SK-N-MC (cell line): ENCODE measurements at regions not wholly inside any gene's neighbourhood (a gene's known extent, or its start where the extent isn't known, plus 50 kb on each side); places are given as distances from the start of the nearest gene placed in this dataset.

Source experiments
- DNase-seq: peaks from one replicate; pipeline ENCODE4 v3.0.0-alpha.2; 2011; ENCODE audit warnings: low read depth, low spot score
- H3K27ac ChIP-seq: fragments of 200-600 bp; sonication (generic); 2 replicates; pipeline ENCODE4 v1.5.1; 2016; ENCODE audit warnings: mixed run types
- H3K36me3 ChIP-seq: fragments of 200-600 bp; sonication (generic); 2 replicates; pipeline ENCODE4 v1.6.1; 2017; ENCODE audit warnings: antibody characterized with exemption, low read length, mixed read lengths; ENCODE audit not compliant: insufficient read depth
- H3K4me3 ChIP-seq: fragments of 200-600 bp; sonication (generic); 2 replicates; pipeline ENCODE4 v1.5.1; 2016
- H3K9ac ChIP-seq: fragments of 200-600 bp; sonication (generic); 2 replicates; pipeline ENCODE4 v1.8.0; 2017; ENCODE audit warnings: mixed run types, mixed read lengths; ENCODE audit not compliant: insufficient read length
- H3K9me3 ChIP-seq: fragments of 200-600 bp; sonication (generic); 2 replicates; pipeline ENCODE4 v1.6.1; 2017; ENCODE audit warnings: low read depth, mild to moderate bottlenecking, antibody characterized with exemption, low read length, moderate library complexity, mixed read lengths
- EZH2 ChIP-seq: fragments of 200-600 bp; sonication (generic); IDR thresholded peaks from one replicate; pipeline ENCODE4 v1.6.1; 2017; ENCODE audit warnings: antibody characterized with exemption
- FOXP2 ChIP-seq: optimal IDR thresholded peaks from 2 replicates; pipeline ENCODE3; 2011; ENCODE audit warnings: mild to moderate bottlenecking, moderate library complexity; ENCODE audit not compliant: insufficient read depth; ENCODE audit errors: extremely low read length, control extremely low read depth
- POLR2AphosphoS5 ChIP-seq: IDR thresholded peaks from 2 replicates; pipeline ENCODE4 v1.6.1; 2012; ENCODE audit warnings: mild to moderate bottlenecking, low read depth, low read length, borderline replicate concordance

DNA sequence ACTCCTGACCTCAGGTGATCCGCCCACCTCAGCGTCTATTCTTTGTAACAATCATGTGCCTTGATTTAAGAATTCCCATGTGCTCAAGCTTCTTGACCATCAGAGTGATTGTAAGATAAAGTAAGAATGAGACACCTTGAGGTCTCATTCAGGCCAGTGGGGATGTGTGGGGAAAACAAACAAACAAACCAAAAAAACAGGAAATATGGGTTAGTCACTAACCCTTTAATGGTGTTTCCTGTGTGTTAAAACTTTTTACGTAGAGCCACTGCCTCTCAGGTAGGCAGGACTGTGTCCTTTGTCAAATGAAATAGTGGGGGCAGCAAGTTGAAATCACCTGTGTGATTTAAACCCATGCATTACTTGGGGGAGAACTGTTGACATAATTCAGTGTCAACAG, 91.5 kb upstream of the DHRSX start:
- Histone ChIP-seq H3K9me3 (no peaks in the 10 kb centered on the region), H3K9ac (no peak overlapping the region), H3K4me3 (no peak overlapping the region), H3K36me3 (no peaks in the 10 kb centered on the region), H3K27ac (no peak overlapping the region)
- no peak for TF ChIP-seq FOXP2
- no peak for TF ChIP-seq POLR2AphosphoS5
- TF ChIP-seq EZH2: no peak
- no peak for DNase-seq

DNA sequence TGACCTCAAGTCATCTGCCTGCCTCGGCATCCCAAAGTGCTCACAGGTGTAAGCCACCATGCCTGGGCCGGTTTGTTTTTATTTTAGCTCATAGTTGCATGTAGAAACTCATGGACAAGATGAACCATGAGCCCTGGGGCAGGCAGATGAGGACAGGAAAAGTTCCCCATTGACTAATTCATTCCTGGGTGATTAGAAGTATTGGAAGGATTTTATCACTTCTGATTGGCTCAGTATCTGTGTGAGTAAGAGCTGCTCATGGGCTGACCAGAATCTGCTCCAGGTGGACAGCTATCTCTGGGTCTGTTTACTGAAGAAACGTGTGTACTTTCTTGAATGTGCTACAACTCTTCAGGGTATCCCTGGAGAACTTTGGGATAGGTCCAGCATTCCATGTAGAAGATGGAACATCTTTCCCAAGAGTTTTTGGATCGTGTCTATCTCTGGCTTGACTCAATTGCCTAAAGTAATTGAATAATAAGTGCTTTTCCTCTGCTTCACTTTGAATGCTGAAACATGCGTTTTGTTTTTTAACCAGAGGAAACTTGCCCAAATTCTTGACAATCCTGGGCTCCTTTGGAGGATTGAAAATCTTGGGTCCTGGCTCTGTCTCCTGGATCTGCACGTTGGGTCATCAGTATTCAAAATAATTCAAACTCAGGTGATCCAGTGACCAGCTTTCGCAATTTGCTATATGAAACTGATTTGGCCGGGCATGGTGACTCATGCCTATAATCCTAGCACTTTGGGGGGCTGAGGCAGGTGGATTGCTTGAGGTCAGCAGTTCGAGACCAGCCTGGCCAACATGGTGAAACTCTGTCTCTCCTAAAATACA, 88.6 kb upstream of the DHRSX start:
- no peak overlapping the region for H3K4me3 ChIP-seq
- no peak for TF ChIP-seq POLR2AphosphoS5
- no peak for TF ChIP-seq EZH2
- TF ChIP-seq FOXP2: no peak
- no peak overlapping the region for H3K9ac ChIP-seq
- H3K27ac ChIP-seq: no peak overlapping the region
- no peaks in the 10 kb centered on the region for H3K36me3 ChIP-seq
- DNase-seq: no peak
- no peaks in the 10 kb centered on the region for H3K9me3 ChIP-seq

DNA sequence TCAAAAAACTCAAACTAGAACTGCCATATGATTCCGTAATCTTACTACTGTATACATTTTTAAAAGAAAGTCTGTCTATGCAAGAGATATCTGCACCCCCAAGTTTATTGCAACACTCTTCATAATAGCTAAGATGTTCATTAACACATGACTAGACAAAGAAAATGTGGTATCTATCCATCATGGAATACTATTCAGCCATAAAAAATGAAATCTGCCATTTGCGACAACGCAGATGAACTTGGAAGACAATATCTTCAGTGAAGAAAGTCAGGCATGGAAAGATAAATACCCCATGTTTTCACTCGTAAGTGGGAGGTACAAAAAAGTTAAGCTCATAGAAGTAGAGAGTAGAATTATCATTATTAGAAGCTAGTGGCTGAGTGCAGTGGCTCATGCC, 87.3 kb upstream of the DHRSX start:
- Histone ChIP-seq H3K9me3 (no peaks in the 10 kb centered on the region), H3K27ac (no peak overlapping the region), H3K4me3 (no peak overlapping the region), H3K9ac (no peak overlapping the region), H3K36me3 (no peaks in the 10 kb centered on the region)
- TF ChIP-seq FOXP2 (no peak), EZH2 (no peak), POLR2AphosphoS5 (no peak)
- DNase-seq: no peak

DNA sequence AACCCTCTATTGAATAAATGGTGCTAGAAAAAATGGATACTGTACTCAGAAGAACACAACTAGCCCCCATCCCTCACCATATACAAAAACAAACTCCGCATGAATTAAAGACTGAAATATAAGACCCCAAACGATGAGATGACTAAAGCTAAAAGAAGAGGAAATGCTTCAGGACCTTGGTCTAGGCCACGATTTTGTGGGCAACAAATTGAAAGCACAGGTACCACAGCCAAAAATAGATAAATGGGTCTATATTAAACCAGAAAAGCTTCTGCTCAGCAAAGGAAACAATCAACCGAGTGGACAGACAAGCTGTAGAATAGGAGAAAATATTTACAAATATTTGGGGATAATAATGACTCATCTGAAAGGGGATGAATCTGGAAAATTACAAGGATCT, 86.4 kb upstream of the DHRSX start:
- no peaks in the 10 kb centered on the region for H3K36me3 ChIP-seq
- no peak for DNase-seq
- no peak overlapping the region for H3K27ac ChIP-seq
- H3K9ac ChIP-seq: no peak overlapping the region
- no peaks in the 10 kb centered on the region for H3K9me3 ChIP-seq
- H3K4me3 ChIP-seq: no peak overlapping the region
- no peak for TF ChIP-seq EZH2
- TF ChIP-seq FOXP2: no peak
- no peak for TF ChIP-seq POLR2AphosphoS5

DNA sequence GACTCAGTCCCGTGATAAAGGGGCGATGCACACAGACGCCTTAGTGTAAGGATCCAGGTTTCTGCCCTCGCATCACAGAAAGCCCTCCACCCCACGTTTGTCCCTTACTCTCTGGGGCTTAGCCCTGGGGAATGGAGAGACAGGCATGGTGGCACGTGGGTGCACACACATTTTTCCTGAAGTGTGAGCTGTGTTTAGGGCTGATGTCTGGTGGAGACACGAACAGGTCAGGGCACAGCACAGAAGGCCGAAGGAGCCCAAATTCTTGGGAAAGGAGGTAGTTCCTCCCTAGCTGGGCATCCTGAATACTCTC, 84.3 kb upstream of the DHRSX start:
- no peak for TF ChIP-seq POLR2AphosphoS5
- no peak for TF ChIP-seq FOXP2
- no peak for TF ChIP-seq EZH2
- no peaks in the 10 kb centered on the region for H3K36me3 ChIP-seq
- H3K27ac ChIP-seq: no peak overlapping the region
- H3K4me3 ChIP-seq: no peak overlapping the region
- DNase-seq: no peak
- no peak overlapping the region for H3K9ac ChIP-seq
- H3K9me3 ChIP-seq: no peaks in the 10 kb centered on the region

DNA sequence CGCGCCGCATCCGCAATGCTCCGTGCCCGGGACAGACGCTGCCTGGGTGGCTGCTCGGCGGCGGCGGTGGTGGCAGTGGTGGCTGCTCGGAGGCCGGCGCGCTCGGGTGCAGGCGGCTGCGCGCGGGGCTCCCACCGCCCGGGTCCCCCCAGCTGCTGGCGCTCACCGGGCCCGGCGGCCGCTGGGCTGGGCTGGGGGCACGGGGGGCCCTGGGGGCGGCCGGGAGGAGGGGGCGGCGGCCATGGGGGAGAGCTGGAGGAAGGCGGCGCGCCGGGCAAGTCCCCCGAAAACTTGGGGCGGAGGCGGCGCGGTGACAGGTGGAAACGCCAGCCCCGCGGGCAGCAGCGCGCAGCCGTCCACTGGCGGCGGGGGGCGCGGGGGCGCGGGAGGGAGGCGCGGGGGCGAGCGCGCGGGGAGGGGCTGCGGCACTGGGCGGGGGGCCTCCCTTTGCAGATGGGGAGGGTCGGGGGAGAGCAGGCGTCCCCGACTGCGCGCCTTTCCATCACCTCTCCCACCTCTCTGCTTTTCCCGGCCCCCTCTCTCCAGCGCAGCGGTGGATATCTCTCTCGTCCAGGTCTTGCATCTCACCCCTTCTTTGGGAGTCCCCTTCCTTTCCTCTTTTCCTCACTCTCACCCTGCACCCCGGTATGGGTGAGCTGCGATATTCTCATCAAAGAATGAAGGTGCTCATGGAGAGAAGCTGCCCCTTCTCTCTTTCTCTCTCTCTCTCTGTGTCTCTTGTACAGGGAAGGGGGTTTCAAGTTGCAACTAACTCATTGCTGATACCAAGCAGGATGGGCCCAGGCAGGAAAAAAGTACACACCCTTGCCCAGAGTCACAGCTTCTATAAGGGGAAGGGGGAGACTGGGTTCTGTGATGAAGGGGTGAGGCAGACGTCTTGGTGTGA, 83.7 kb upstream of the DHRSX start:
- Histone ChIP-seq H3K27ac (no peak overlapping the region), H3K4me3 (no peak overlapping the region), H3K9ac (no peak overlapping the region), H3K9me3 (no peaks in the 10 kb centered on the region), H3K36me3 (no peaks in the 10 kb centered on the region)
- TF ChIP-seq EZH2: no peak
- no peak for TF ChIP-seq POLR2AphosphoS5
- TF ChIP-seq FOXP2: no peak
- no peak for DNase-seq

DNA sequence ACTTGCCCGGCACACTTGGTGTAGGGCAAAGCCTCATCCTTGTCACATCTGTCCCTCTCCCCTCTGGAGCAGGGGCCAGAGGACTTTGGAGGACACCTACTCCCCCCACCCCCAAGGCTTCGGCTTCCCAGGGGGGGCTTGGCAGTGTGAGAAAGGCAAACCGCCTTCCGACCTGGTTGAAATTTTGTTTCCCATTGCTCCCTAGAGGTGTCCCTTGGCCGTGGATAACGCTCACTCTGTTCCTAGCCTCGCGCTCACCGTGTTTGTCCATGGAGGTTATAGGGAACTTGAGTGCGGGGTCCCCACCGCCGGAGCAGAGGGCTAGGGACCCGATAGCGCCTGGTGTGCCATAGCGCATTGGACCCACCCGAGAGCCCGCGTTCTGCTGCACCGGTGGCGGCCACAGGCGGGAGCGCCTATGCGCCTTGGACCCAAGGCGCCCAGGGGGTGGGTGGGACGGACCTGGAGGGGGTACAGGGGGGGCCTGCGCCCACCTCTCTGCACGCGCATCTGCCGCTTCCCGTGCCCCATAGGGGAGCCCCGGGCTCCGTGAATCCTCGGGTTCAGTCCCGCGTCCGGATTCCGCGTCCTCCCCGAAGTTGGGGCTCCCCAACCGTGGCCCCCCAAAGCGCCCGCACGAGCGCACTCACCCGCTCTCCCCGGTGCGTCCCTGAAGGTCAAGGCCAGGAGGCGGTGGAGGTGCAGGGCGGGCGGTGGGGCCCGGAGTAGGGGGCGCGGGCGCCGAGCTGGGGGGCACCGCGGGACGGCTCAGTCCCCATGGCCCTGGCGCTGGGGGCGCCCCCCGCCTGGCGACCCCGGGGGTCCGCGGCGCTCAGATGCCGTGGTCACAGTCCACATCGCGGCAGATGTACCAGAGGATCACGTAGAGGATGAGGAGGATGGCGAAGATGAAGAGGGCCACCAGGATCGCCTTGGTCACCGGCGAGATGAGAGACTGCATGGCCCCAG, 82.7 kb upstream of the DHRSX start:
- no peak overlapping the region for H3K4me3 ChIP-seq
- no peak overlapping the region for H3K27ac ChIP-seq
- H3K9ac ChIP-seq: no peak overlapping the region
- DNase-seq: no peak
- H3K36me3 ChIP-seq: no peaks in the 10 kb centered on the region
- H3K9me3 ChIP-seq: no peaks in the 10 kb centered on the region
- TF ChIP-seq FOXP2: no peak
- no peak for TF ChIP-seq EZH2
- no peak for TF ChIP-seq POLR2AphosphoS5

DNA sequence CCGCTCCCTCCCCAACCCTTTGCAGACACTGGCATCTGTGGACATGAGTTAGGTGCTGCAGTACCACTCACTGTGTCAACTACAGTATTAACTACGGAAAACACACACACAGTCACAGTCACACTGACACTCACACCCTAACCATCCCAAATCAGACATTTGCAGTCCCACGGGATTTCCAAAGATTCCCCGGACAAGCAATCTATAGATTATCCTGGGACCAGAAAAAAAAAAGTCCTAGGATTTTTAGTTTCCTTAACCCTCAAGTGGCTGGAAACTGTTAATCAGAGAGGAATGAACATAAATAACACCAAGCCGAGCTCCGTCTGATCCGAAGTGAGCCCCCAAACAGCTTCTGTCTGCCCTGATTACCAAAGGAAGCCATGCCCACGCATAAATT, 81.9 kb upstream of the DHRSX start:
- DNase-seq: no peak
- Histone ChIP-seq H3K9me3 (no peaks in the 10 kb centered on the region), H3K9ac (no peak overlapping the region), H3K36me3 (no peaks in the 10 kb centered on the region), H3K4me3 (no peak overlapping the region), H3K27ac (no peak overlapping the region)
- no peak for TF ChIP-seq FOXP2
- no peak for TF ChIP-seq POLR2AphosphoS5
- no peak for TF ChIP-seq EZH2
